H1 (cell line): ENCODE measurements at regions not wholly inside any gene's neighbourhood (a gene's known extent, or its start where the extent isn't known, plus 50 kb on each side); places are given as distances from the start of the nearest gene placed in this dataset.

Source experiments
- CTCF ChIA-PET: fragments of 300-600 bp; sonication (Branson Sonifier 250); formaldehyde crosslinking; loops from one replicate; lab custom pipeline; 2021; ENCODE audit not compliant: partially characterized antibody; lab: Charles Lee
- POLR2A ChIA-PET: fragments of 300-600 bp; sonication (Branson Sonifier 250); formaldehyde crosslinking; loops from one replicate; lab custom pipeline; 2021; ENCODE audit warnings: inconsistent platforms; ENCODE audit not compliant: partially characterized antibody; lab: Charles Lee
- DNase-seq, 2 experiments: peaks; one replicate each; pipeline versions ENCODE4 v3.0.0 to v3.0.0-alpha.2; 2010 to 2022; ENCODE audit warnings: low spot score in 2 of 2, low read depth in 1 of 2, mixed read lengths in 1 of 2
- FAIRE-seq: peaks from 2 replicates; lab custom pipeline; 2011; peaks lifted over from hg19 to GRCh38; lab: Jason Lieb, UNC
- H2AFZ ChIP-seq: 2 replicates; pipeline ENCODE4 v1.8.1; 2012; ENCODE audit warnings: low read length, inconsistent platforms
- H2AK5ac ChIP-seq: 2 replicates; pipeline ENCODE4 v1.6.1; 2013; ENCODE audit warnings: low read depth, low read length
- H2BK120ac ChIP-seq: replicated peaks from 2 replicates; pipeline ENCODE3; 2013; ENCODE audit warnings: low read depth, low read length, inconsistent platforms
- H2BK12ac ChIP-seq: 2 replicates; pipeline ENCODE4 v1.6.1; 2013; ENCODE audit warnings: low read depth, low read length
- H2BK15ac ChIP-seq: 2 replicates; pipeline ENCODE4 v1.6.1; 2013; ENCODE audit warnings: low read length
- H2BK20ac ChIP-seq: 2 replicates; pipeline ENCODE4 v1.6.1; 2013; ENCODE audit warnings: low read length
- H2BK5ac ChIP-seq: 2 replicates; pipeline ENCODE4 v1.6.1; 2013; ENCODE audit warnings: low read depth, low read length
- H3K14ac ChIP-seq: 2 replicates; pipeline ENCODE4 v1.6.1; 2013; ENCODE audit warnings: inconsistent platforms; ENCODE audit not compliant: insufficient read length
- H3K18ac ChIP-seq: 2 replicates; pipeline ENCODE4 v1.6.1; 2013; ENCODE audit warnings: low read length; ENCODE audit errors: extremely low read depth
- H3K23ac ChIP-seq: 2 replicates; pipeline ENCODE4 v1.6.1; 2013; ENCODE audit warnings: inconsistent platforms; ENCODE audit not compliant: insufficient read length
- H3K23me2 ChIP-seq: 2 replicates; pipeline ENCODE4 v1.6.1; 2013; ENCODE audit warnings: low read depth, low read length
- H3K27ac ChIP-seq: 2 replicates; pipeline ENCODE4 v1.6.1; 2011; ENCODE audit warnings: low read depth, low read length, inconsistent platforms
- H3K27me3 ChIP-seq, 4 experiments: replicated peaks in 1 of 4; 1 replicate in 1 of 4; 2 replicates in 3 of 4; pipeline versions ENCODE4 v1.6.1 to v1.8.1; 2011 to 2013; ENCODE audit warnings: low read length in 3 of 4, mild to moderate bottlenecking in 3 of 4, inconsistent platforms in 2 of 4, mixed read lengths in 2 of 4, moderate library complexity in 1 of 4; ENCODE audit not compliant: control insufficient read depth in 3 of 4, insufficient read depth in 3 of 4; ENCODE audit errors: extremely low read depth in 1 of 4
- H3K36me3 ChIP-seq, 4 experiments: 2 replicates each; pipeline versions ENCODE4 v1.6.1 to v1.8.1; 2011 to 2013; ENCODE audit warnings: mild to moderate bottlenecking in 4 of 4, low read length in 3 of 4, moderate library complexity in 2 of 4, control low read depth in 1 of 4, inconsistent platforms in 1 of 4; ENCODE audit not compliant: insufficient read depth in 4 of 4, control insufficient read depth in 2 of 4
- H3K4ac ChIP-seq: replicated peaks from 2 replicates; pipeline ENCODE3; 2013; ENCODE audit warnings: low read length, low read depth, mixed read lengths, inconsistent platforms; ENCODE audit not compliant: insufficient read length
- H3K4me1 ChIP-seq, 4 experiments: replicated peaks in 1 of 4; 1 replicate in 1 of 4; 2 replicates in 3 of 4; pipeline versions ENCODE4 v1.6.1 to v1.8.1; 2011 to 2013; ENCODE audit warnings: low read length in 3 of 4, inconsistent platforms in 2 of 4, mixed read lengths in 1 of 4; ENCODE audit not compliant: insufficient read depth in 4 of 4, control insufficient read depth in 3 of 4
- H3K4me2 ChIP-seq, 2 experiments: 2 replicates each; pipeline versions ENCODE4 v1.6.1 to v1.8.1; 2011 to 2013; ENCODE audit warnings: low read depth in 2 of 2, low read length in 2 of 2, control low read depth in 1 of 2, inconsistent platforms in 1 of 2, mild to moderate bottlenecking in 1 of 2; ENCODE audit not compliant: insufficient read depth in 1 of 2
- H3K4me3 ChIP-seq, 4 experiments: fragments of 200-600, 300-600 bp in 1 of 4; sonication (generic), shearing (Covaris generic), sonication (Bioruptor Twin) in 1 of 4; 2 replicates each; pipeline versions ENCODE4 v1.5.1 to v1.8.1; 2011 to 2016; ENCODE audit warnings: low read length in 4 of 4, low read depth in 3 of 4, control low read depth in 2 of 4, inconsistent platforms in 2 of 4, mild to moderate bottlenecking in 2 of 4, mixed read lengths in 1 of 4, moderate library complexity in 1 of 4; ENCODE audit not compliant: insufficient read depth in 2 of 4; ENCODE audit errors: extremely low read depth in 1 of 4
- H3K56ac ChIP-seq: replicated peaks from 2 replicates; pipeline ENCODE3; 2013; ENCODE audit warnings: low read depth, mild to moderate bottlenecking, mixed read lengths, low read length, inconsistent platforms; ENCODE audit not compliant: insufficient read length
- H3K79me1 ChIP-seq: 2 replicates; pipeline ENCODE4 v1.6.1; 2013; ENCODE audit warnings: low read depth, low read length, control low read depth
- H3K79me2 ChIP-seq, 2 experiments: 2 replicates each; pipeline versions ENCODE4 v1.6.1 to v1.8.1; 2012 to 2013; ENCODE audit warnings: low read length in 2 of 2, mild to moderate bottlenecking in 2 of 2, inconsistent platforms in 1 of 2; ENCODE audit not compliant: insufficient read depth in 2 of 2, control insufficient read depth in 1 of 2
- H3K9ac ChIP-seq, 4 experiments: replicated peaks in 1 of 4; 1 replicate in 1 of 4; 2 replicates in 3 of 4; pipeline versions ENCODE4 v1.6.1 to v1.8.1; 2011 to 2013; ENCODE audit warnings: low read depth in 3 of 4, low read length in 3 of 4, control low read depth in 2 of 4, mild to moderate bottlenecking in 2 of 4, moderate library complexity in 2 of 4, inconsistent platforms in 1 of 4; ENCODE audit errors: extremely low read depth in 1 of 4
- H3K9me3 ChIP-seq, 2 experiments: 2 replicates each; pipeline versions ENCODE4 v1.6.1 to v1.8.1; 2012 to 2013; ENCODE audit warnings: mild to moderate bottlenecking in 2 of 2, moderate library complexity in 2 of 2, control low read depth in 1 of 2, inconsistent platforms in 1 of 2, low read depth in 1 of 2, low read length in 1 of 2, mixed read lengths in 1 of 2; ENCODE audit not compliant: insufficient read depth in 2 of 2
- H4K20me1 ChIP-seq, 2 experiments: replicated peaks in 1 of 2; 2 replicates each; pipeline versions ENCODE3 to v1.8.1; 2011 to 2013; ENCODE audit warnings: inconsistent platforms in 2 of 2, low read length in 2 of 2, mild to moderate bottlenecking in 1 of 2; ENCODE audit not compliant: insufficient read depth in 2 of 2, control insufficient read depth in 1 of 2
- H4K5ac ChIP-seq: 2 replicates; pipeline ENCODE4 v1.6.1; 2013; ENCODE audit warnings: low read length, low read depth, mixed read lengths, inconsistent platforms; ENCODE audit not compliant: insufficient read length
- H4K8ac ChIP-seq: 2 replicates; pipeline ENCODE4 v1.8.0; 2013; ENCODE audit warnings: mild to moderate bottlenecking, moderate library complexity, low read length, inconsistent platforms; ENCODE audit not compliant: insufficient read depth; ENCODE audit errors: extremely low read depth
- H4K91ac ChIP-seq: replicated peaks from 2 replicates; pipeline ENCODE3; 2013; ENCODE audit warnings: low read length, mixed read lengths, inconsistent platforms; ENCODE audit not compliant: insufficient read length
- CEBPB ChIP-seq: IDR thresholded peaks from 2 replicates; pipeline ENCODE4 v1.6.1; 2012; ENCODE audit warnings: low read depth, low read length
- CHD2 ChIP-seq: IDR thresholded peaks from 2 replicates; pipeline ENCODE4 v1.6.1; 2012; ENCODE audit warnings: low read length, improper control_type of control experiment
- E2F6 ChIP-seq: IDR thresholded peaks from 2 replicates; pipeline ENCODE4 v1.6.1; 2012; ENCODE audit warnings: inconsistent platforms
- FOSL1 ChIP-seq: IDR thresholded peaks from 2 replicates; pipeline ENCODE4 v1.6.1; 2011; ENCODE audit warnings: mild to moderate bottlenecking, low read depth, low read length, moderate library complexity; ENCODE audit not compliant: insufficient read depth
- JUN ChIP-seq: IDR thresholded peaks from 2 replicates; pipeline ENCODE4 v1.6.1; 2011; ENCODE audit warnings: low read depth, mild to moderate bottlenecking, improper control_type of control experiment, low read length
- JUND ChIP-seq: IDR thresholded peaks from 2 replicates; pipeline ENCODE4 v1.6.1; 2011; ENCODE audit warnings: mild to moderate bottlenecking, improper control_type of control experiment, low read length
- KDM4A ChIP-seq: IDR thresholded peaks from one replicate; pipeline ENCODE4 v1.7.1; 2012; ENCODE audit warnings: low read depth, mild to moderate bottlenecking, moderate library complexity, low read length, inconsistent platforms; ENCODE audit not compliant: severe bottlenecking
- MAX ChIP-seq: IDR thresholded peaks from 2 replicates; pipeline ENCODE4 v1.6.1; 2012; ENCODE audit warnings: inconsistent platforms
- POLR2A ChIP-seq, 2 experiments: IDR thresholded peaks; 1 replicate in 1 of 2; 2 replicates in 1 of 2; pipeline ENCODE4 v1.6.1; 2011; ENCODE audit warnings: low read depth in 2 of 2, low read length in 2 of 2, mild to moderate bottlenecking in 2 of 2; ENCODE audit errors: control extremely low read depth in 1 of 2
- RBBP5 ChIP-seq: IDR thresholded peaks from 2 replicates; pipeline ENCODE4 v1.7.1; 2012; ENCODE audit warnings: low read depth, mild to moderate bottlenecking, inconsistent platforms, low read length, moderate library complexity, borderline replicate concordance
- SAP30 ChIP-seq: fragments of 300-600 bp; sonication (generic); IDR thresholded peaks from 2 replicates; pipeline ENCODE4 v1.7.1; 2012; ENCODE audit warnings: low read length, moderate library complexity, mild to moderate bottlenecking, inconsistent platforms; ENCODE audit not compliant: insufficient read depth, insufficient replicate concordance
- SP1 ChIP-seq: IDR thresholded peaks from 2 replicates; pipeline ENCODE4 v1.6.1; 2011; ENCODE audit warnings: low read depth, low read length
- SP4 ChIP-seq: IDR thresholded peaks from 2 replicates; pipeline ENCODE4 v1.6.1; 2012; ENCODE audit warnings: low read length, inconsistent platforms
- SRF ChIP-seq: IDR thresholded peaks from 2 replicates; pipeline ENCODE4 v1.6.1; 2011; ENCODE audit warnings: mild to moderate bottlenecking, low read depth, low read length, moderate library complexity
- TAF1 ChIP-seq: IDR thresholded peaks from 2 replicates; pipeline ENCODE4 v1.6.1; 2011; ENCODE audit warnings: mild to moderate bottlenecking, low read depth, low read length
- WGBS, 2 experiments: shearing (Covaris generic) in 1 of 2; methylation state at CpG; one replicate each; pipeline versions ENCODE4 v1.1.6 to v1.1.7; 2013 to 2015; ENCODE audit warnings: low lambda C conversion rate in 2 of 2, mixed read lengths in 2 of 2, inconsistent platforms in 1 of 2, low coverage in 1 of 2, missing lambda C conversion rate in 1 of 2; ENCODE audit not compliant: insufficient replicate concordance in 2 of 2, insufficient coverage in 1 of 2, insufficient read length in 1 of 2; ENCODE audit errors: extremely low coverage in 1 of 2, missing lambda C conversion rate in 1 of 2; 5-methylcytosine and 5-hydroxymethylcytosine counted together

- Histone ChIP-seq H2AK5ac (no peak overlapping the region), H2BK120ac (no peak overlapping the region), H2BK12ac (no peak overlapping the region), H3K36me3 (no peaks in the 10 kb centered on the region), H4K8ac (no peak overlapping the region), H3K56ac (no peak overlapping the region), H3K79me1 (no peaks in the 10 kb centered on the region), H4K91ac (no peak overlapping the region), H3K79me2 (no peaks in the 10 kb centered on the region), H4K5ac (no peak overlapping the region), H3K23me2 (no peaks in the 10 kb centered on the region), H3K14ac (no peak overlapping the region), H3K27ac (no peak overlapping the region), H3K23ac (no peak overlapping the region), H3K9me3 (no peaks in the 10 kb centered on the region), H3K18ac (no peak overlapping the region), H3K27me3 (no peaks in the 10 kb centered on the region), H4K20me1 (no peaks in the 10 kb centered on the region), H2BK20ac (no peak overlapping the region), H3K9ac (no peak overlapping the region), H2AFZ (no peak overlapping the region), H3K4me1 (peaks cover 2 to 5% (median 3%) of the 10 kb centered on the region in 4 experiments; a peak in 4 of 7 replicates), H3K4me3 (no peak overlapping the region), H3K4ac (no peak overlapping the region), H3K4me2 (no peak overlapping the region), H2BK5ac (no peak overlapping the region), H2BK15ac (no peak overlapping the region)
- FAIRE-seq (no peak), DNase-seq (no peak)
- ChIA-PET POLR2A (no interaction called here), CTCF (interaction anchor here (0.9 kb wide), 1 partner anchor 20 kb away, joined by 3 read pairs; no protein-coding TSS in a partner anchor)
- 88% methylated on average over 4 of the region's 4 CpGs; no CpG with 5 or more reads in 1 of the 2 experiments for WGBS, 2 experiments
- TF ChIP-seq E2F6 (no peak), KDM4A (no peak), FOSL1 (no peak), RBBP5 (no peak), SP1 (no peak), SRF (no peak), TAF1 (no peak), SAP30 (no peak), JUND (no peak), CHD2 (no peak), POLR2A (IDR thresholded peaks at IDR 0.05; ENCODE audit: control extremely low read depth in 1 of 2, low read depth in 2 of 2, low read length in 2 of 2) (no peak), MAX (no peak), JUN (no peak), SP4 (no peak), CEBPB (no peak)
Observed at GRCh38 chr1:4969556-4970129, 315.2 kb downstream of the AJAP1 start.
